SK-N-SH treated with all-trans-retinoic acid at 6 μM for 48 hours (cell line): ENCODE measurements at regions not wholly inside any gene's neighbourhood (a gene's known extent, or its start where the extent isn't known, plus 50 kb on each side); places are given as distances from the start of the nearest gene placed in this dataset.

Experiments used
- ISL1 ChIP-seq: fragments of 250-450 bp; sonication (Bioruptor Pico); IDR thresholded peaks from 2 replicates; pipeline ENCODE4 v2.1.2; 2022; ENCODE audit warnings: mild to moderate bottlenecking, moderate library complexity
- OSR1 ChIP-seq: fragments of 250-450 bp; sonication (Bioruptor Pico); IDR thresholded peaks from 2 replicates; pipeline ENCODE4 v1.8.0; 2022; ENCODE audit warnings: moderate library complexity, mild to moderate bottlenecking, inconsistent platforms
- POU6F1 ChIP-seq: fragments of 250-450 bp; sonication (Bioruptor Pico); IDR thresholded peaks from 2 replicates; pipeline ENCODE4 v1.8.0; 2021; ENCODE audit warnings: low read depth, mild to moderate bottlenecking, moderate library complexity, borderline replicate concordance
- PPARA ChIP-seq: fragments of 250-450 bp; sonication (Bioruptor Pico); IDR thresholded peaks from 2 replicates; pipeline ENCODE4 v1.5.0; 2020; ENCODE audit warnings: mild to moderate bottlenecking, borderline replicate concordance
- RARB ChIP-seq: fragments of 250-450 bp; sonication (Bioruptor Pico); IDR thresholded peaks from 2 replicates; pipeline ENCODE4 v1.8.0; 2021; ENCODE audit warnings: mild to moderate bottlenecking, moderate library complexity
- TOX ChIP-seq: fragments of 250-450 bp; sonication (Bioruptor Pico); IDR thresholded peaks from 2 replicates; pipeline ENCODE4 v1.8.0; 2021; ENCODE audit warnings: mild to moderate bottlenecking, moderate library complexity, borderline replicate concordance
- ZFP3 ChIP-seq: fragments of 250-450 bp; sonication (Bioruptor Pico); IDR thresholded peaks from 2 replicates; pipeline ENCODE4 v1.5.0; 2020; ENCODE audit warnings: mild to moderate bottlenecking, moderate library complexity
- ZFP30 ChIP-seq: fragments of 450-650 bp; formaldehyde crosslinking; IDR thresholded peaks from 2 replicates; pipeline ENCODE4 v1.5.0; 2022; ENCODE audit warnings: mild to moderate bottlenecking, moderate library complexity
- ZNF565 ChIP-seq: fragments of 450-650 bp; formaldehyde crosslinking; conservative IDR thresholded peaks from 2 replicates; pipeline ENCODE4 v1.5.0; 2020; ENCODE audit warnings: low read depth, mild to moderate bottlenecking, moderate library complexity
- ZNF8 ChIP-seq: fragments of 450-650 bp; formaldehyde crosslinking; IDR thresholded peaks from 2 replicates; pipeline ENCODE4 v1.5.0; 2020; ENCODE audit warnings: mild to moderate bottlenecking, moderate library complexity
- TF ChIP-seq, protein P1 (sequence below): fragments of 250-450 bp; sonication (Bioruptor Pico); IDR thresholded peaks from 2 replicates; pipeline ENCODE4 v1.5.1; 2021; ENCODE audit warnings: mild to moderate bottlenecking, moderate library complexity
- TF ChIP-seq, protein P2 (sequence below): fragments of 250-450 bp; sonication (Bioruptor Pico); IDR thresholded peaks from 2 replicates; pipeline ENCODE4 v1.8.0; 2020; ENCODE audit warnings: mild to moderate bottlenecking, moderate library complexity, borderline replicate concordance
- TF ChIP-seq, protein P3 (sequence below): fragments of 250-450 bp; sonication (Bioruptor Pico); IDR thresholded peaks from 2 replicates; pipeline ENCODE4 v1.5.1; 2020; ENCODE audit warnings: low read depth, mild to moderate bottlenecking, moderate library complexity

DNA sequence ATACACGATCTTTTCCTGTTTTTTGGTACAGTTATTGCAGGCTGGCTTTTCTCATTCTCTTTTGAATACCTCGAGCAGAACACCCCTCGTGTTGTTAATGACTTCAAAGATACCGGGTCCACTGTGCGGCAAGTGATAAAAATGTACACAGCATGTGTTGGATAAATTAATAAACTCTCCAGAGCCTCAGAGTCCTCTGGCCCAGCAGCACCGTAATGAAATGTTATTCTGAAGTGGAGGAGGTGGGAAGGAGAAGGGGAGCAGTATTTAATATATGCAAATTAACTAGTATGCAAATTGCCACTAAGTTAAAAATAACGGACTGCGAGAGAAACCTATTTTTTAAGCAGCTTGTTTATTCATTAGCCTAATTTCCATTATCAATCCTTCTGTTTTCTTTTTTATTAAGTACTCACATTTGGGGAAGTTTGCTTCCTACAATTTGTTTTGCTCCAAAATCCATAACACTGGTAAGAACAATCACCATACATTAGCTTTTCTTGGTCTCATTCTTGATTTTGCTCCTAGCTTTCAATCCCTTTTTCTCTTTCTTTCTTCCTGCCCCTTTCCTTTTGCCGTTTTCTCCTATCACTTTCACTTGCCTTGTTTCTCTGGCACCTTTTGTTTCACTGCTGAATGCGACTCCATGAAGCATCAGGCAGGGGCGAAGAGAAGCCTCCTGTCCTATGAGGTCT is 462.3 kb upstream of the PPP2R3A start:
- TF ChIP-seq, protein P1, sequence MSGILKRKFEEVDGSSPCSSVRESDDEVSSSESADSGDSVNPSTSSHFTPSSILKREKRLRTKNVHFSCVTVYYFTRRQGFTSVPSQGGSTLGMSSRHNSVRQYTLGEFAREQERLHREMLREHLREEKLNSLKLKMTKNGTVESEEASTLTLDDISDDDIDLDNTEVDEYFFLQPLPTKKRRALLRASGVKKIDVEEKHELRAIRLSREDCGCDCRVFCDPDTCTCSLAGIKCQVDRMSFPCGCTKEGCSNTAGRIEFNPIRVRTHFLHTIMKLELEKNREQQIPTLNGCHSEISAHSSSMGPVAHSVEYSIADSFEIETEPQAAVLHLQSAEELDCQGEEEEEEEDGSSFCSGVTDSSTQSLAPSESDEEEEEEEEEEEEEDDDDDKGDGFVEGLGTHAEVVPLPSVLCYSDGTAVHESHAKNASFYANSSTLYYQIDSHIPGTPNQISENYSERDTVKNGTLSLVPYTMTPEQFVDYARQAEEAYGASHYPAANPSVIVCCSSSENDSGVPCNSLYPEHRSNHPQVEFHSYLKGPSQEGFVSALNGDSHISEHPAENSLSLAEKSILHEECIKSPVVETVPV (CRISPR knock-in tag): no peak
- no peak for TF ChIP-seq POU6F1 (CRISPR knock-in tag)
- no peak for TF ChIP-seq ZFP30 (CRISPR knock-in tag)
- no peak for TF ChIP-seq ISL1 (CRISPR knock-in tag)
- no peak for TF ChIP-seq ZFP3 (CRISPR knock-in tag)
- TF ChIP-seq OSR1: no peak
- TF ChIP-seq RARB (CRISPR knock-in tag): no peak
- TF ChIP-seq, protein P2, sequence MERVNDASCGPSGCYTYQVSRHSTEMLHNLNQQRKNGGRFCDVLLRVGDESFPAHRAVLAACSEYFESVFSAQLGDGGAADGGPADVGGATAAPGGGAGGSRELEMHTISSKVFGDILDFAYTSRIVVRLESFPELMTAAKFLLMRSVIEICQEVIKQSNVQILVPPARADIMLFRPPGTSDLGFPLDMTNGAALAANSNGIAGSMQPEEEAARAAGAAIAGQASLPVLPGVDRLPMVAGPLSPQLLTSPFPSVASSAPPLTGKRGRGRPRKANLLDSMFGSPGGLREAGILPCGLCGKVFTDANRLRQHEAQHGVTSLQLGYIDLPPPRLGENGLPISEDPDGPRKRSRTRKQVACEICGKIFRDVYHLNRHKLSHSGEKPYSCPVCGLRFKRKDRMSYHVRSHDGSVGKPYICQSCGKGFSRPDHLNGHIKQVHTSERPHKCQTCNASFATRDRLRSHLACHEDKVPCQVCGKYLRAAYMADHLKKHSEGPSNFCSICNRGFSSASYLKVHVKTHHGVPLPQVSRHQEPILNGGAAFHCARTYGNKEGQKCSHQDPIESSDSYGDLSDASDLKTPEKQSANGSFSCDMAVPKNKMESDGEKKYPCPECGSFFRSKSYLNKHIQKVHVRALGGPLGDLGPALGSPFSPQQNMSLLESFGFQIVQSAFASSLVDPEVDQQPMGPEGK (CRISPR knock-in tag): no peak
- TF ChIP-seq, protein P3, sequence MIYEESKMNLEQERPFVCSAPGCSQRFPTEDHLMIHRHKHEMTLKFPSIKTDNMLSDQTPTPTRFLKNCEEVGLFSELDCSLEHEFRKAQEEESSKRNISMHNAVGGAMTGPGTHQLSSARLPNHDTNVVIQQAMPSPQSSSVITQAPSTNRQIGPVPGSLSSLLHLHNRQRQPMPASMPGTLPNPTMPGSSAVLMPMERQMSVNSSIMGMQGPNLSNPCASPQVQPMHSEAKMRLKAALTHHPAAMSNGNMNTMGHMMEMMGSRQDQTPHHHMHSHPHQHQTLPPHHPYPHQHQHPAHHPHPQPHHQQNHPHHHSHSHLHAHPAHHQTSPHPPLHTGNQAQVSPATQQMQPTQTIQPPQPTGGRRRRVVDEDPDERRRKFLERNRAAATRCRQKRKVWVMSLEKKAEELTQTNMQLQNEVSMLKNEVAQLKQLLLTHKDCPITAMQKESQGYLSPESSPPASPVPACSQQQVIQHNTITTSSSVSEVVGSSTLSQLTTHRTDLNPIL: no peak
- no peak for TF ChIP-seq ZNF8
- no peak for TF ChIP-seq ZNF565
- no peak for TF ChIP-seq PPARA (CRISPR knock-in tag)
- no peak for TF ChIP-seq TOX (CRISPR knock-in tag)
